ENCODE measurements at regions not wholly inside any gene's neighbourhood (a gene's known extent, or its start where the extent isn't known, plus 50 kb on each side); places are given as distances from the start of the nearest gene placed in this dataset.

DNA sequence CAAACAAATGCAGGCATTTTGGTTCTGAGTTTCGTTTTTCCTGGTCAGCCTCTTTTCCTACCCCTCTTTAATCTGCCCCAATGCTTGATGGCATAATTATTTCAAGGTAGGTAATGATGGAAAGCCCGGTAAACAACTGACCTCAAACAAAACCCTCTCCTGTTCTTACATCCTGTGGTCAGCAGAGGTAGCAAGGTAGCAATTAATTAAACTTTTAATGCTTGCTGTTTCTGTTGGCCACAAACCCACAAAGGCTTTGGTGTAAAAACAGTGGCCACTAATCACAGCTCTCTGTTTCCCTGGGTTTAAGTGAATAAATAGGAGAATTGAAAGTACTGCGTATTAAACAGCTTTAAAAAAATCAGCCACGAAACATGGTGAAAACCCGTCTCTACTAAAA lies 261.5 kb upstream of the SOX4 start:
- Histone ChIP-seq H3K36me3 (ENCODE audit: control insufficient read depth in 1 of 2, insufficient read depth in 2 of 2, low read length in 2 of 2) (no peaks in the 10 kb centered on the region), H4K8ac (ENCODE audit: low read depth, low read length) (no peak overlapping the region), H4K12ac (ENCODE audit: low read depth, low read length) (no peak overlapping the region), H3K79me1 (ENCODE audit: low read length) (peaks cover 2% of the 10 kb centered on the region), H3K18ac (ENCODE audit: low read length) (no peak overlapping the region), H3K4ac (ENCODE audit: low read depth, low read length) (no peak overlapping the region), H3K27me3 (ENCODE audit: insufficient read depth, low read length) (no peaks in the 10 kb centered on the region), H3K4me1 (ENCODE audit: control insufficient read depth in 1 of 2, insufficient read depth in 2 of 2, low read length in 2 of 2) (peaks cover 0 to 2% of the 10 kb centered on the region in 2 experiments), H3K23ac (ENCODE audit: low read length) (no peak overlapping the region), H4K91ac (ENCODE audit: low read depth, low read length) (no peak overlapping the region), H3K9ac (ENCODE audit: low read length) (no peak overlapping the region), H2AK5ac (ENCODE audit: low read length) (no peak overlapping the region), H3K79me2 (ENCODE audit: control insufficient read depth, insufficient read depth, low read length, poor library complexity) (no peaks in the 10 kb centered on the region), H2BK12ac (ENCODE audit: low read length) (no peak overlapping the region), H3K9me3 (ENCODE audit: insufficient read depth, low read depth, low read length) (no peaks in the 10 kb centered on the region), H3K4me3 (ENCODE audit: low read depth, low read length) (no peak overlapping the region), H2BK120ac (ENCODE audit: insufficient read depth, low read length, poor library complexity) (no peak overlapping the region), H3K27ac (ENCODE audit: low read depth, low read length) (no peak overlapping the region), H3K14ac (ENCODE audit: low read length) (no peak overlapping the region), H2BK5ac (ENCODE audit: low read depth, low read length, poor library complexity) (no peak overlapping the region), H2AFZ (ENCODE audit: insufficient read depth, low read length, poor library complexity) (no peak overlapping the region), H3K4me2 (ENCODE audit: low read length) (no peak overlapping the region)
- no peak for DNase-seq
- no CpG with 5 or more reads among the region's 5 CpGs for WGBS (ENCODE audit: extremely low coverage, insufficient coverage, insufficient read length)

DNA sequence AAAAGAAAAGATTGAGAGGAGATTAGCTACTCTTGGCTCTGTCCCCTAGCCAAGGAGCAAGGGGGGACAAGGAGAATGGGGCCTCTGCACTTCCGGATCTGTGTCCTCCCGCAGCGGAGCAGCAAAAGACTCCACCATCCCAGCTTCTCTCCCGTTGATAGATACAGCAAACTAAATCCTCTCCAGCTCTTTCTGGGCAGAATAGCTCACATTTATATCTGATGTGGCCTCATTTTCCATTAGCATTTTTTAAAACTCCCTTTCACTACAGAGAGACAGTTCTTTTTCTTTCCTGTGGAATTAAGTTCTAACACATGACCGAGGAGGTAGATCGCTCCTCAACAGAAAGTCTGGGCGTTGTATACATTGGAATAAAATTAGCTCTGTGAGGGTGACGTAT lies 260.9 kb upstream of the SOX4 start:
- Histone ChIP-seq H3K79me2 (ENCODE audit: control insufficient read depth, insufficient read depth, low read length, poor library complexity) (no peaks in the 10 kb centered on the region), H4K12ac (ENCODE audit: low read depth, low read length) (no peak overlapping the region), H2BK12ac (ENCODE audit: low read length) (no peak overlapping the region), H3K4me1 (ENCODE audit: control insufficient read depth in 1 of 2, insufficient read depth in 2 of 2, low read length in 2 of 2) (peaks cover 0 to 2% of the 10 kb centered on the region in 2 experiments), H4K91ac (ENCODE audit: low read depth, low read length) (no peak overlapping the region), H3K36me3 (ENCODE audit: control insufficient read depth in 1 of 2, insufficient read depth in 2 of 2, low read length in 2 of 2) (no peaks in the 10 kb centered on the region), H3K23ac (ENCODE audit: low read length) (no peak overlapping the region), H3K79me1 (ENCODE audit: low read length) (peaks cover 2% of the 10 kb centered on the region), H2AFZ (ENCODE audit: insufficient read depth, low read length, poor library complexity) (no peak overlapping the region), H3K14ac (ENCODE audit: low read length) (no peak overlapping the region), H3K18ac (ENCODE audit: low read length) (no peak overlapping the region), H3K27me3 (ENCODE audit: insufficient read depth, low read length) (no peaks in the 10 kb centered on the region), H3K4ac (ENCODE audit: low read depth, low read length) (no peak overlapping the region), H3K4me2 (ENCODE audit: low read length) (no peak overlapping the region), H2AK5ac (ENCODE audit: low read length) (no peak overlapping the region), H4K8ac (ENCODE audit: low read depth, low read length) (no peak overlapping the region), H2BK120ac (ENCODE audit: insufficient read depth, low read length, poor library complexity) (no peak overlapping the region), H3K4me3 (ENCODE audit: low read depth, low read length) (no peak overlapping the region), H3K27ac (ENCODE audit: low read depth, low read length) (no peak overlapping the region), H2BK5ac (ENCODE audit: low read depth, low read length, poor library complexity) (no peak overlapping the region), H3K9ac (ENCODE audit: low read length) (no peak overlapping the region), H3K9me3 (ENCODE audit: insufficient read depth, low read depth, low read length) (no peaks in the 10 kb centered on the region)
- WGBS (ENCODE audit: extremely low coverage, insufficient coverage, insufficient read length), result no CpG with 5 or more reads among the region's 8 CpGs
- DNase-seq, result no peak

- Histone ChIP-seq H2BK12ac (ENCODE audit: low read length) (no peak overlapping the region), H2BK5ac (ENCODE audit: low read depth, low read length, poor library complexity) (no peak overlapping the region), H3K27me3 (ENCODE audit: insufficient read depth, low read length) (no peaks in the 10 kb centered on the region), H3K23ac (ENCODE audit: low read length) (no peak overlapping the region), H3K27ac (ENCODE audit: low read depth, low read length) (no peak overlapping the region), H2AK5ac (ENCODE audit: low read length) (no peak overlapping the region), H2AFZ (ENCODE audit: insufficient read depth, low read length, poor library complexity) (no peak overlapping the region), H3K79me1 (ENCODE audit: low read length) (no peaks in the 10 kb centered on the region), H3K4me3 (ENCODE audit: low read depth, low read length) (no peak overlapping the region), H3K14ac (ENCODE audit: low read length) (no peak overlapping the region), H3K79me2 (ENCODE audit: control insufficient read depth, insufficient read depth, low read length, poor library complexity) (no peaks in the 10 kb centered on the region), H3K36me3 (ENCODE audit: control insufficient read depth in 1 of 2, insufficient read depth in 2 of 2, low read length in 2 of 2) (no peaks in the 10 kb centered on the region), H3K4me2 (ENCODE audit: low read length) (no peak overlapping the region), H3K9me3 (ENCODE audit: insufficient read depth, low read depth, low read length) (no peaks in the 10 kb centered on the region), H3K9ac (ENCODE audit: low read length) (no peak overlapping the region), H4K12ac (ENCODE audit: low read depth, low read length) (no peak overlapping the region), H3K4me1 (ENCODE audit: control insufficient read depth in 1 of 2, insufficient read depth in 2 of 2, low read length in 2 of 2) (no peaks in the 10 kb centered on the region), H4K8ac (ENCODE audit: low read depth, low read length) (no peak overlapping the region), H4K91ac (ENCODE audit: low read depth, low read length) (no peak overlapping the region), H2BK120ac (ENCODE audit: insufficient read depth, low read length, poor library complexity) (no peak overlapping the region), H3K18ac (ENCODE audit: low read length) (no peak overlapping the region), H3K4ac (ENCODE audit: low read depth, low read length) (no peak overlapping the region)
- no CpG with 5 or more reads among the region's 2 CpGs for WGBS (ENCODE audit: extremely low coverage, insufficient coverage, insufficient read length)
- no peak for DNase-seq
Measured at GRCh38 chr6:21333715-21334114, 259.8 kb upstream of the SOX4 start.

DNA sequence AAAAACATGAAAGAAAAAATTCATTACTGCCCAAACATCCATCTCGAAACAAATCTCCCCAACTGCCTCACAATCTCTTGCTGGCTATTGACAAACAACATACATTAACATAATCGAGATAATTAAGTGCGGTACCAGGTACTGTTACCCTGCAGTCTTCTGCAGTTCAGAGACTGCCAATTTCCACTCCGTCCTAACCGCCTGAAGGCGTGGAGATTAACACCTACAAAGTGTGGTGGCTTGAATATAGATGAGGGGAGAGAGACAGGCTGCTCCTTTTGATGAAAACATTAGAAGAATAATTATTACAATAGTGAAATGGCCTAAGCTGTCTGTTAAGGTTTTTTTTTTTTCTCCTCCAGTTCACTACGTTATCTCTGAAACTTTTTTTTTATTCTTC lies 258.9 kb upstream of the SOX4 start:
- no peaks in the 10 kb centered on the region for H3K4me1 ChIP-seq (ENCODE audit: control insufficient read depth in 1 of 2, insufficient read depth in 2 of 2, low read length in 2 of 2)
- H3K9ac ChIP-seq (ENCODE audit: low read length), result no peak overlapping the region
- no peak overlapping the region for H3K27ac ChIP-seq (ENCODE audit: low read depth, low read length)
- no peak overlapping the region for H2AK5ac ChIP-seq (ENCODE audit: low read length)
- no peak overlapping the region for H4K12ac ChIP-seq (ENCODE audit: low read depth, low read length)
- no peaks in the 10 kb centered on the region for H3K9me3 ChIP-seq (ENCODE audit: insufficient read depth, low read depth, low read length)
- H2AFZ ChIP-seq (ENCODE audit: insufficient read depth, low read length, poor library complexity), result no peak overlapping the region
- no peak overlapping the region for H3K18ac ChIP-seq (ENCODE audit: low read length)
- no peak overlapping the region for H3K23ac ChIP-seq (ENCODE audit: low read length)
- no peaks in the 10 kb centered on the region for H3K79me2 ChIP-seq (ENCODE audit: control insufficient read depth, insufficient read depth, low read length, poor library complexity)
- H3K4me2 ChIP-seq (ENCODE audit: low read length), result no peak overlapping the region
- H2BK120ac ChIP-seq (ENCODE audit: insufficient read depth, low read length, poor library complexity), result no peak overlapping the region
- no peaks in the 10 kb centered on the region for H3K79me1 ChIP-seq (ENCODE audit: low read length)
- no peak overlapping the region for H3K14ac ChIP-seq (ENCODE audit: low read length)
- no peak for DNase-seq
- WGBS (ENCODE audit: extremely low coverage, insufficient coverage, insufficient read length), result no CpG with 5 or more reads among the region's 7 CpGs
- no peak overlapping the region for H4K8ac ChIP-seq (ENCODE audit: low read depth, low read length)
- H4K91ac ChIP-seq (ENCODE audit: low read depth, low read length), result no peak overlapping the region
- H2BK12ac ChIP-seq (ENCODE audit: low read length), result no peak overlapping the region
- H3K27me3 ChIP-seq (ENCODE audit: insufficient read depth, low read length), result no peaks in the 10 kb centered on the region
- no peak overlapping the region for H3K4ac ChIP-seq (ENCODE audit: low read depth, low read length)
- no peak overlapping the region for H2BK5ac ChIP-seq (ENCODE audit: low read depth, low read length, poor library complexity)
- H3K36me3 ChIP-seq (ENCODE audit: control insufficient read depth in 1 of 2, insufficient read depth in 2 of 2, low read length in 2 of 2), result no peaks in the 10 kb centered on the region
- no peak overlapping the region for H3K4me3 ChIP-seq (ENCODE audit: low read depth, low read length)

DNA sequence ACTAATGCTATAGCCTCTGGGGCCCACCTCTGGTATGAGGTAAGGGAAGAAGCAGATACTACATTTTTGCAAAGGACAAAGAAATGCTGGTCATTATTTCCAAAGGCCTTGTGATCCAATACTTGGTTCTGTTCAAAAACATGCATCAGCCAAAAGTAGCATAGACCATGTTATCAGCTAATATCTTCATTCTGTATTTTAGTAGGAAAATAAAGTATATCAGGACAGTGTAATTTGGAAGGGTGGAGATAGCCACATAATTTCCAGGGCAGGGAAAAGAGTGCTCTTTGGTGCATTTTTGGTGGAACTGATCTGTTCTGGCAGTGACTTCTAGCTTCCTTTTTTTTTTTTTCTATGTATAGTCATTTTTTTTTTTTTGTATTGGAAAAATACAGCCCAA lies 258.0 kb upstream of the SOX4 start:
- H3K23ac ChIP-seq (ENCODE audit: low read length), result no peak overlapping the region
- no peaks in the 10 kb centered on the region for H3K79me2 ChIP-seq (ENCODE audit: control insufficient read depth, insufficient read depth, low read length, poor library complexity)
- no peak overlapping the region for H2AFZ ChIP-seq (ENCODE audit: insufficient read depth, low read length, poor library complexity)
- H3K4ac ChIP-seq (ENCODE audit: low read depth, low read length), result no peak overlapping the region
- no peak overlapping the region for H2BK5ac ChIP-seq (ENCODE audit: low read depth, low read length, poor library complexity)
- H3K79me1 ChIP-seq (ENCODE audit: low read length), result no peaks in the 10 kb centered on the region
- H3K4me3 ChIP-seq (ENCODE audit: low read depth, low read length), result no peak overlapping the region
- no peak overlapping the region for H3K27ac ChIP-seq (ENCODE audit: low read depth, low read length)
- H3K4me2 ChIP-seq (ENCODE audit: low read length), result no peak overlapping the region
- H3K9me3 ChIP-seq (ENCODE audit: insufficient read depth, low read depth, low read length), result no peaks in the 10 kb centered on the region
- H3K27me3 ChIP-seq (ENCODE audit: insufficient read depth, low read length), result no peaks in the 10 kb centered on the region
- no peak overlapping the region for H4K12ac ChIP-seq (ENCODE audit: low read depth, low read length)
- no peak overlapping the region for H2BK120ac ChIP-seq (ENCODE audit: insufficient read depth, low read length, poor library complexity)
- H4K8ac ChIP-seq (ENCODE audit: low read depth, low read length), result no peak overlapping the region
- H3K18ac ChIP-seq (ENCODE audit: low read length), result no peak overlapping the region
- no peak for DNase-seq
- no peak overlapping the region for H4K91ac ChIP-seq (ENCODE audit: low read depth, low read length)
- H3K14ac ChIP-seq (ENCODE audit: low read length), result no peak overlapping the region
- no peak overlapping the region for H2AK5ac ChIP-seq (ENCODE audit: low read length)
- H2BK12ac ChIP-seq (ENCODE audit: low read length), result no peak overlapping the region
- no peak overlapping the region for H3K9ac ChIP-seq (ENCODE audit: low read length)
- no peaks in the 10 kb centered on the region for H3K4me1 ChIP-seq (ENCODE audit: control insufficient read depth in 1 of 2, insufficient read depth in 2 of 2, low read length in 2 of 2)
- H3K36me3 ChIP-seq (ENCODE audit: control insufficient read depth in 1 of 2, insufficient read depth in 2 of 2, low read length in 2 of 2), result no peaks in the 10 kb centered on the region
